GM23248 (cell line): ENCODE measurements at regions not wholly inside any gene's neighbourhood (a gene's known extent, or its start where the extent isn't known, plus 50 kb on each side); places are given as distances from the start of the nearest gene placed in this dataset.

ENCODE experiments used
- DNase-seq: peaks from one replicate; pipeline ENCODE4 v3.0.0-alpha.2; 2015
- H2AFZ ChIP-seq: fragments of 200-600 bp; sonication (generic); 2 replicates; pipeline ENCODE4 v1.6.1; 2016; ENCODE audit warnings: antibody characterized with exemption
- H3F3A ChIP-seq: fragments of 200-600 bp; sonication (generic); 2 replicates; pipeline ENCODE4 v1.6.1; 2016; ENCODE audit warnings: mild to moderate bottlenecking, antibody characterized with exemption, mixed run types; ENCODE audit not compliant: insufficient read depth
- H3K27ac ChIP-seq: fragments of 200-600 bp; sonication (generic); 2 replicates; pipeline ENCODE4 v1.5.1; 2016; ENCODE audit warnings: mild to moderate bottlenecking
- H3K27me3 ChIP-seq: fragments of 200-600 bp; sonication (generic); replicated peaks from 2 replicates; pipeline ENCODE4 v1.6.1; 2016; ENCODE audit warnings: mild to moderate bottlenecking; ENCODE audit not compliant: insufficient read depth
- H3K36me3 ChIP-seq: fragments of 200-600 bp; sonication (generic); 2 replicates; pipeline ENCODE4 v1.6.1; 2016; ENCODE audit warnings: low read depth, mild to moderate bottlenecking
- H3K4me1 ChIP-seq: fragments of 200-600 bp; sonication (generic); 2 replicates; pipeline ENCODE4 v1.6.1; 2016; ENCODE audit warnings: mild to moderate bottlenecking; ENCODE audit not compliant: insufficient read depth
- H3K4me2 ChIP-seq: fragments of 200-600 bp; sonication (generic); one replicate; pipeline ENCODE4 v1.6.1; 2016; ENCODE audit warnings: mild to moderate bottlenecking; ENCODE audit not compliant: unreplicated experiment
- H3K4me3 ChIP-seq: fragments of 200-600 bp; sonication (generic); 2 replicates; pipeline ENCODE4 v1.5.1; 2016; ENCODE audit warnings: mild to moderate bottlenecking
- H3K79me2 ChIP-seq: fragments of 200-600 bp; sonication (generic); 2 replicates; pipeline ENCODE4 v1.6.1; 2016; ENCODE audit warnings: mild to moderate bottlenecking; ENCODE audit not compliant: insufficient read depth
- H3K9ac ChIP-seq: fragments of 200-600 bp; sonication (generic); 2 replicates; pipeline ENCODE4 v1.6.1; 2016; ENCODE audit warnings: mild to moderate bottlenecking
- H3K9me2 ChIP-seq: fragments of 200-600 bp; sonication (generic); 2 replicates; pipeline ENCODE4 v1.6.1; 2016; ENCODE audit warnings: mixed run types, mild to moderate bottlenecking, moderate library complexity; ENCODE audit not compliant: insufficient read depth
- H3K9me3 ChIP-seq: fragments of 200-600 bp; sonication (generic); one replicate; pipeline ENCODE4 v1.6.1; 2017; ENCODE audit warnings: low read depth
- H4K20me1 ChIP-seq: fragments of 200-600 bp; sonication (generic); 2 replicates; pipeline ENCODE4 v1.6.0; 2016; ENCODE audit not compliant: insufficient read depth
- EZH2 ChIP-seq: fragments of 200-600 bp; sonication (generic); IDR thresholded peaks from 2 replicates; pipeline ENCODE4 v1.6.1; 2018; ENCODE audit warnings: antibody characterized with exemption, mild to moderate bottlenecking; ENCODE audit not compliant: insufficient read depth, poor library complexity, severe bottlenecking
- EZH2phosphoT487 ChIP-seq: fragments of 200-600 bp; sonication (generic); IDR thresholded peaks from 2 replicates; pipeline ENCODE4 v1.6.1; 2018; ENCODE audit warnings: antibody characterized with exemption, moderate library complexity, mild to moderate bottlenecking, low read depth; ENCODE audit not compliant: insufficient read depth
- WGBS, 2 experiments: methylation state at CpG; one replicate each; pipeline ENCODE4 v1.1.6; 2015 to 2017; ENCODE audit warnings: low lambda C conversion rate in 2 of 2, low coverage in 1 of 2; ENCODE audit errors: missing lambda C conversion rate in 2 of 2; 5-methylcytosine and 5-hydroxymethylcytosine counted together
- in situ Hi-C: fragments of 300-500 bp; cut with MboI; formaldehyde crosslinking; loops from 2 replicates; pipeline ENCODE4 v1.15.0; 2020

- no peak overlapping the region for H3K9ac ChIP-seq
- H3K27me3 ChIP-seq, result no peaks in the 10 kb centered on the region
- TF ChIP-seq EZH2, result no peak
- TF ChIP-seq EZH2phosphoT487, result no peak
- DNase-seq, result no peak
- no peaks in the 10 kb centered on the region for H3K36me3 ChIP-seq
- in situ Hi-C loops, result no loop called here
- H2AFZ ChIP-seq, result no peak overlapping the region
- no peaks in the 10 kb centered on the region for H3K9me2 ChIP-seq
- H3K4me1 ChIP-seq, result no peaks in the 10 kb centered on the region
- H3F3A ChIP-seq, result no peaks in the 10 kb centered on the region
- H3K79me2 ChIP-seq, result no peaks in the 10 kb centered on the region
- 45 to 47% methylated on average over 10 of the region's 10 CpGs for WGBS, 2 experiments
- H3K27ac ChIP-seq, result no peak overlapping the region
- H3K4me3 ChIP-seq, result no peak overlapping the region
- H3K9me3 ChIP-seq, result no peaks in the 10 kb centered on the region
- no peak overlapping the region for H3K4me2 ChIP-seq
- no peaks in the 10 kb centered on the region for H4K20me1 ChIP-seq
Observed at GRCh38 chr2:239532859-239533258, 132.0 kb upstream of the HDAC4 start.

- WGBS, 2 experiments, result 77 to 78% methylated on average over 19 of the region's 19 CpGs
- Histone ChIP-seq H3K27me3 (no peaks in the 10 kb centered on the region), H3K4me3 (no peak overlapping the region), H3K36me3 (no peaks in the 10 kb centered on the region), H3K9ac (no peak overlapping the region), H3K79me2 (no peaks in the 10 kb centered on the region), H4K20me1 (no peaks in the 10 kb centered on the region), H3K9me2 (no peaks in the 10 kb centered on the region), H3K9me3 (no peaks in the 10 kb centered on the region), H3K4me1 (no peaks in the 10 kb centered on the region), H3F3A (no peaks in the 10 kb centered on the region), H3K27ac (no peak overlapping the region), H3K4me2 (no peak overlapping the region), H2AFZ (no peak overlapping the region)
- no peak for DNase-seq
- TF ChIP-seq EZH2phosphoT487 (no peak), EZH2 (no peak)
- in situ Hi-C loops, result no loop called here
Observed at GRCh38 chr2:239532250-239532649, 131.4 kb upstream of the HDAC4 start.

GRCh38 chr2:239531456-239532241, 130.8 kb upstream of the HDAC4 start:
- H3K9me2 ChIP-seq, result no peaks in the 10 kb centered on the region
- no peak overlapping the region for H3K4me3 ChIP-seq
- in situ Hi-C loops, result no loop called here
- no peaks in the 10 kb centered on the region for H3K9me3 ChIP-seq
- H3K27ac ChIP-seq, result no peak overlapping the region
- no peak overlapping the region for H3K4me2 ChIP-seq
- WGBS, 2 experiments, result 58 to 61% methylated on average over 18 of the region's 18 CpGs
- H3F3A ChIP-seq, result no peaks in the 10 kb centered on the region
- DNase-seq, result no peak
- no peaks in the 10 kb centered on the region for H4K20me1 ChIP-seq
- H3K79me2 ChIP-seq, result no peaks in the 10 kb centered on the region
- no peak overlapping the region for H3K9ac ChIP-seq
- no peak for TF ChIP-seq EZH2
- TF ChIP-seq EZH2phosphoT487, result no peak
- no peaks in the 10 kb centered on the region for H3K4me1 ChIP-seq
- no peaks in the 10 kb centered on the region for H3K27me3 ChIP-seq
- no peak overlapping the region for H2AFZ ChIP-seq
- no peaks in the 10 kb centered on the region for H3K36me3 ChIP-seq

GRCh38 chr2:239530749-239531316, 130.0 kb upstream of the HDAC4 start:
- Histone ChIP-seq H3F3A (no peaks in the 10 kb centered on the region), H3K27ac (no peak overlapping the region), H3K9ac (no peak overlapping the region), H2AFZ (no peak overlapping the region), H3K79me2 (no peaks in the 10 kb centered on the region), H3K4me3 (no peak overlapping the region), H3K4me1 (no peaks in the 10 kb centered on the region), H3K27me3 (0 out of 2 replicates have a peak, but pooled peaks cover 2% of the 10 kb centered on the region), H4K20me1 (no peaks in the 10 kb centered on the region), H3K4me2 (no peak overlapping the region), H3K9me3 (no peaks in the 10 kb centered on the region), H3K9me2 (no peaks in the 10 kb centered on the region), H3K36me3 (no peaks in the 10 kb centered on the region)
- WGBS, 2 experiments, result 66 to 68% methylated on average over 5 of the region's 5 CpGs
- DNase-seq, result no peak
- in situ Hi-C loops, result no loop called here
- TF ChIP-seq EZH2phosphoT487 (no peak), EZH2 (no peak)
